Uterus (tissue), 2 donors: ENCODE measurements at regions not wholly inside any gene's neighbourhood (a gene's known extent, or its start where the extent isn't known, plus 50 kb on each side); places are given as distances from the start of the nearest gene placed in this dataset.

Experiments
- POLR2A ChIP-seq, 2 donors: fragments of 450-650 bp; IDR thresholded peaks; one replicate each; pipeline ENCODE4 v1.6.1; 2016; ENCODE audit warnings: antibody characterized with exemption in 2 of 2, mild to moderate bottlenecking in 1 of 2, moderate library complexity in 1 of 2
- TF ChIP-seq, protein P1 (sequence below), 4 experiments: fragments of 200-600 bp in 2 of 4; fragments of 450-650 bp in 2 of 4; sonication (generic) in 2 of 4; IDR thresholded peaks; one replicate each; pipeline ENCODE4 v1.5.1; 2016 to 2019; ENCODE audit warnings: antibody characterized with exemption in 4 of 4, mild to moderate bottlenecking in 2 of 4, moderate library complexity in 1 of 4

DNA sequence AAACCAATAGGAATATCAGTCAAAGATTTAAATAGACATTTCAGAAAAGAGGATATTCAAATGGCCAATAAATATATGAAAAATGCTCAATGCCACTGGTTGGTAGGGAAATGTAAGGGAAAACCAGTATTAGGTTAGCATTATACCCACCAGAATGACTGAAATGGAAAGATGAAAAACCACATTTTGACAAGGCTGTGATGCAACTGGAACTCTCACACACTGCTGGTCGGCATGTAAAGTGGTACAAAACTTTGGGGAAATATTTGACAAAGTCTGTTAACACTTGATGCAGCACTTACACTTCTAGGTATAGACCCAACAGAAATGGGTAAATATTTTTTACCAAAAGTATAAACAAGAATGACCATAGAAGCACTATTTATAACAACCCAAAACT, 163.2 kb upstream of the C14orf180 start:
- TF ChIP-seq, protein P1, sequence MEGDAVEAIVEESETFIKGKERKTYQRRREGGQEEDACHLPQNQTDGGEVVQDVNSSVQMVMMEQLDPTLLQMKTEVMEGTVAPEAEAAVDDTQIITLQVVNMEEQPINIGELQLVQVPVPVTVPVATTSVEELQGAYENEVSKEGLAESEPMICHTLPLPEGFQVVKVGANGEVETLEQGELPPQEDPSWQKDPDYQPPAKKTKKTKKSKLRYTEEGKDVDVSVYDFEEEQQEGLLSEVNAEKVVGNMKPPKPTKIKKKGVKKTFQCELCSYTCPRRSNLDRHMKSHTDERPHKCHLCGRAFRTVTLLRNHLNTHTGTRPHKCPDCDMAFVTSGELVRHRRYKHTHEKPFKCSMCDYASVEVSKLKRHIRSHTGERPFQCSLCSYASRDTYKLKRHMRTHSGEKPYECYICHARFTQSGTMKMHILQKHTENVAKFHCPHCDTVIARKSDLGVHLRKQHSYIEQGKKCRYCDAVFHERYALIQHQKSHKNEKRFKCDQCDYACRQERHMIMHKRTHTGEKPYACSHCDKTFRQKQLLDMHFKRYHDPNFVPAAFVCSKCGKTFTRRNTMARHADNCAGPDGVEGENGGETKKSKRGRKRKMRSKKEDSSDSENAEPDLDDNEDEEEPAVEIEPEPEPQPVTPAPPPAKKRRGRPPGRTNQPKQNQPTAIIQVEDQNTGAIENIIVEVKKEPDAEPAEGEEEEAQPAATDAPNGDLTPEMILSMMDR (IDR thresholded peaks at IDR 0.05), result no peak
- no peak for TF ChIP-seq POLR2A (IDR thresholded peaks at IDR 0.05)
